ENCODE measurements at regions not wholly inside any gene's neighbourhood (a gene's known extent, or its start where the extent isn't known, plus 50 kb on each side); places are given as distances from the start of the nearest gene placed in this dataset.

DNA sequence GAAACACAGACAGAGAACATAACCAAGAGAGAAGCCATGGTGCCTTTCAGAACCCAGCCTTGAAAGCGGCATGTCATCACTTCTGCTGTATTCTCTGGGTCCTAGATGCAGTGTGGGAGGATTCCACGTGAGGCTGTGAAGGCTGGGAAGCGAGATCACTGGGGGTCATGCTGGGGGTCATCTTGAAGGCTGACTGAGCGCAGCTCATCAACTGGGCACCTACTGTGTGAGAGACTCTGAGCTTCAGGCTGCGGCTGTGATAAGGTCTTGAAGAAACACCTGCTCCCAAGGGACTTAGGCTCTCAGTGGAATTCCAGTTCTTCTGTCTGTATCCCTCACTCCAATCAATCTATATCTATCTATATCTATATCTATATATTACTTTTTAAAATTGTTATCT lies 91.8 kb upstream of the KLF13 start:
- H3K27ac ChIP-seq (ENCODE audit: extremely low read depth, low read depth, low read length) = no peak overlapping the region
- no peaks in the 10 kb centered on the region for H3K36me3 ChIP-seq (ENCODE audit: control insufficient read depth in 2 of 2, insufficient read depth in 1 of 2, low read length in 2 of 2)
- POLR2A ChIA-PET = no interaction called here
- TF ChIP-seq ZNF837 (tag by site-specific recombination; IDR thresholded peaks at IDR 0.05) (no peak), ZBTB1 (tag by site-specific recombination; IDR thresholded peaks at IDR 0.05) (no peak), ZNF416 (tag by site-specific recombination; IDR thresholded peaks at IDR 0.05) (no peak), ZNF623 (tag by site-specific recombination; IDR thresholded peaks at IDR 0.05) (no peak), ZNF600 (tag by site-specific recombination; IDR thresholded peaks at IDR 0.05) (no peak)
- TF ChIP-seq, protein P1, sequence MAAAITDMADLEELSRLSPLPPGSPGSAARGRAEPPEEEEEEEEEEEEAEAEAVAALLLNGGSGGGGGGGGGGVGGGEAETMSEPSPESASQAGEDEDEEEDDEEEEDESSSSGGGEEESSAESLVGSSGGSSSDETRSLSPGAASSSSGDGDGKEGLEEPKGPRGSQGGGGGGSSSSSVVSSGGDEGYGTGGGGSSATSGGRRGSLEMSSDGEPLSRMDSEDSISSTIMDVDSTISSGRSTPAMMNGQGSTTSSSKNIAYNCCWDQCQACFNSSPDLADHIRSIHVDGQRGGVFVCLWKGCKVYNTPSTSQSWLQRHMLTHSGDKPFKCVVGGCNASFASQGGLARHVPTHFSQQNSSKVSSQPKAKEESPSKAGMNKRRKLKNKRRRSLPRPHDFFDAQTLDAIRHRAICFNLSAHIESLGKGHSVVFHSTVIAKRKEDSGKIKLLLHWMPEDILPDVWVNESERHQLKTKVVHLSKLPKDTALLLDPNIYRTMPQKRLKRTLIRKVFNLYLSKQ (tag by site-specific recombination; IDR thresholded peaks at IDR 0.05; ENCODE audit: borderline replicate concordance) = no peak
- TF ChIP-seq, protein P2, sequence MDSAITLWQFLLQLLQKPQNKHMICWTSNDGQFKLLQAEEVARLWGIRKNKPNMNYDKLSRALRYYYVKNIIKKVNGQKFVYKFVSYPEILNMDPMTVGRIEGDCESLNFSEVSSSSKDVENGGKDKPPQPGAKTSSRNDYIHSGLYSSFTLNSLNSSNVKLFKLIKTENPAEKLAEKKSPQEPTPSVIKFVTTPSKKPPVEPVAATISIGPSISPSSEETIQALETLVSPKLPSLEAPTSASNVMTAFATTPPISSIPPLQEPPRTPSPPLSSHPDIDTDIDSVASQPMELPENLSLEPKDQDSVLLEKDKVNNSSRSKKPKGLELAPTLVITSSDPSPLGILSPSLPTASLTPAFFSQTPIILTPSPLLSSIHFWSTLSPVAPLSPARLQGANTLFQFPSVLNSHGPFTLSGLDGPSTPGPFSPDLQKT (IDR thresholded peaks at IDR 0.05; ENCODE audit: borderline replicate concordance, low read depth, low read length) = no peak
- TF ChIP-seq, protein P3, sequence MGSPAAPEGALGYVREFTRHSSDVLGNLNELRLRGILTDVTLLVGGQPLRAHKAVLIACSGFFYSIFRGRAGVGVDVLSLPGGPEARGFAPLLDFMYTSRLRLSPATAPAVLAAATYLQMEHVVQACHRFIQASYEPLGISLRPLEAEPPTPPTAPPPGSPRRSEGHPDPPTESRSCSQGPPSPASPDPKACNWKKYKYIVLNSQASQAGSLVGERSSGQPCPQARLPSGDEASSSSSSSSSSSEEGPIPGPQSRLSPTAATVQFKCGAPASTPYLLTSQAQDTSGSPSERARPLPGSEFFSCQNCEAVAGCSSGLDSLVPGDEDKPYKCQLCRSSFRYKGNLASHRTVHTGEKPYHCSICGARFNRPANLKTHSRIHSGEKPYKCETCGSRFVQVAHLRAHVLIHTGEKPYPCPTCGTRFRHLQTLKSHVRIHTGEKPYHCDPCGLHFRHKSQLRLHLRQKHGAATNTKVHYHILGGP (tag by site-specific recombination; IDR thresholded peaks at IDR 0.05) = no peak
- TF ChIP-seq, protein P4, sequence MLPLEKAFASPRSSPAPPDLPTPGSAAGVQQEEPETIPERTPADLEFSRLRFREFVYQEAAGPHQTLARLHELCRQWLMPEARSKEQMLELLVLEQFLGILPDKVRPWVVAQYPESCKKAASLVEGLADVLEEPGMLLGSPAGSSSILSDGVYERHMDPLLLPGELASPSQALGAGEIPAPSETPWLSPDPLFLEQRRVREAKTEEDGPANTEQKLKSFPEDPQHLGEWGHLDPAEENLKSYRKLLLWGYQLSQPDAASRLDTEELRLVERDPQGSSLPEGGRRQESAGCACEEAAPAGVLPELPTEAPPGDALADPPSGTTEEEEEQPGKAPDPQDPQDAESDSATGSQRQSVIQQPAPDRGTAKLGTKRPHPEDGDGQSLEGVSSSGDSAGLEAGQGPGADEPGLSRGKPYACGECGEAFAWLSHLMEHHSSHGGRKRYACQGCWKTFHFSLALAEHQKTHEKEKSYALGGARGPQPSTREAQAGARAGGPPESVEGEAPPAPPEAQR (tag by site-specific recombination; IDR thresholded peaks at IDR 0.05) = no peak
- no peak overlapping the region for H3K4me3 ChIP-seq (ENCODE audit: low read depth, low read length)
- H3K9me3 ChIP-seq (ENCODE audit: control insufficient read depth, insufficient read depth, low read depth, low read length) = no peaks in the 10 kb centered on the region
- peaks cover 6% of the 10 kb centered on the region for H3K4me1 ChIP-seq (ENCODE audit: control insufficient read depth, insufficient read depth, low read length)
- CTCF ChIA-PET = no interaction called here

GRCh38 chr15:31235311-31236183 lies 91.1 kb upstream of the KLF13 start:
- Histone ChIP-seq H3K27ac (ENCODE audit: extremely low read depth, low read depth, low read length) (peak overlapping the region; percentile 62; the same call in 1 of the 2 replicates), H3K4me3 (ENCODE audit: low read depth, low read length) (no peak overlapping the region), H3K9me3 (ENCODE audit: control insufficient read depth, insufficient read depth, low read depth, low read length) (no peaks in the 10 kb centered on the region), H3K4me1 (ENCODE audit: control insufficient read depth, insufficient read depth, low read length) (peaks cover 6% of the 10 kb centered on the region), H3K36me3 (ENCODE audit: control insufficient read depth in 2 of 2, insufficient read depth in 1 of 2, low read length in 2 of 2) (no peaks in the 10 kb centered on the region)
- no peak for TF ChIP-seq KLF8 (tag by site-specific recombination; IDR thresholded peaks at IDR 0.05)
- no peak for TF ChIP-seq ZNF221 (tag by site-specific recombination; IDR thresholded peaks at IDR 0.05; ENCODE audit: borderline replicate concordance)
- TF ChIP-seq SP7 (tag by site-specific recombination; IDR thresholded peaks at IDR 0.05) = peak; percentile 50; the same call in 1 of the 2 replicates
- TF ChIP-seq ZNF394 (tag by site-specific recombination; IDR thresholded peaks at IDR 0.05; ENCODE audit: borderline replicate concordance) = no peak
- TF ChIP-seq ZNF23 (tag by site-specific recombination; IDR thresholded peaks at IDR 0.05; ENCODE audit: borderline replicate concordance) = no peak
- TF ChIP-seq ZNF132 (tag by site-specific recombination; IDR thresholded peaks at IDR 0.05; ENCODE audit: borderline replicate concordance) = no peak
- TF ChIP-seq, protein P5, sequence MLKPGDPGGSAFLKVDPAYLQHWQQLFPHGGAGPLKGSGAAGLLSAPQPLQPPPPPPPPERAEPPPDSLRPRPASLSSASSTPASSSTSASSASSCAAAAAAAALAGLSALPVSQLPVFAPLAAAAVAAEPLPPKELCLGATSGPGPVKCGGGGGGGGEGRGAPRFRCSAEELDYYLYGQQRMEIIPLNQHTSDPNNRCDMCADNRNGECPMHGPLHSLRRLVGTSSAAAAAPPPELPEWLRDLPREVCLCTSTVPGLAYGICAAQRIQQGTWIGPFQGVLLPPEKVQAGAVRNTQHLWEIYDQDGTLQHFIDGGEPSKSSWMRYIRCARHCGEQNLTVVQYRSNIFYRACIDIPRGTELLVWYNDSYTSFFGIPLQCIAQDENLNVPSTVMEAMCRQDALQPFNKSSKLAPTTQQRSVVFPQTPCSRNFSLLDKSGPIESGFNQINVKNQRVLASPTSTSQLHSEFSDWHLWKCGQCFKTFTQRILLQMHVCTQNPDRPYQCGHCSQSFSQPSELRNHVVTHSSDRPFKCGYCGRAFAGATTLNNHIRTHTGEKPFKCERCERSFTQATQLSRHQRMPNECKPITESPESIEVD (tag by site-specific recombination; IDR thresholded peaks at IDR 0.05) = peak; percentile 73
- ChIA-PET CTCF (interaction anchor here (0.6 kb wide), 1 partner anchor 178 kb away, joined by 3 read pairs; no protein-coding TSS in a partner anchor), POLR2A (interaction anchor here (0.6 kb wide), 1 partner anchor 604 kb away, joined by 3 read pairs; no protein-coding TSS in a partner anchor)
